ENCODE measurements at regions not wholly inside any gene's neighbourhood (a gene's known extent, or its start where the extent isn't known, plus 50 kb on each side); places are given as distances from the start of the nearest gene placed in this dataset.

GRCh38 chr6:120112980-120113379, 763.4 kb upstream of the MAN1A1 start:
- TF ChIP-seq POLR2A (IDR thresholded peaks at IDR 0.05): no peak
- no peak for TF ChIP-seq CTCF (IDR thresholded peaks at IDR 0.05)

Measured in Peyer's patch (tissue), 4 donors.